CD4-positive, alpha-beta T cell treated with Interleukin-6 for 4 hours (primary cell): ENCODE measurements at regions not wholly inside any gene's neighbourhood (a gene's known extent, or its start where the extent isn't known, plus 50 kb on each side); places are given as distances from the start of the nearest gene placed in this dataset.

Source experiments
- DNase-seq: peaks from one replicate; pipeline ENCODE4 v3.0.0-alpha.2; 2020; ENCODE audit warnings: mixed read lengths

GRCh38 chr3:94904156-94904674 is 841.4 kb downstream of the NSUN3 start:
- DNase-seq: no peak

GRCh38 chr3:94909726-94910125 is 846.9 kb downstream of the NSUN3 start:
- no peak for DNase-seq

GRCh38 chr3:94912656-94913055 is 849.8 kb downstream of the NSUN3 start:
- no peak for DNase-seq

GRCh38 chr3:94927175-94927574 is 864.3 kb downstream of the NSUN3 start:
- no peak for DNase-seq

- no peak for DNase-seq
Measured at GRCh38 chr3:94928921-94929320, 866.1 kb downstream of the NSUN3 start.

GRCh38 chr3:94935738-94936580 is 873.1 kb downstream of the NSUN3 start:
- no peak for DNase-seq

GRCh38 chr3:94937980-94938379 is 875.1 kb downstream of the NSUN3 start:
- DNase-seq: no peak

GRCh38 chr3:94946683-94947082 is 883.8 kb downstream of the NSUN3 start:
- no peak for DNase-seq

- no peak for DNase-seq
Measured at GRCh38 chr3:94961423-94962100, 898.7 kb downstream of the NSUN3 start.

- DNase-seq: no peak
Measured at GRCh38 chr3:94965867-94966475, 903.1 kb downstream of the NSUN3 start.

GRCh38 chr3:94967196-94967595 is 904.3 kb downstream of the NSUN3 start:
- no peak for DNase-seq

- no peak for DNase-seq
Measured at GRCh38 chr3:94968519-94968918, 905.7 kb downstream of the NSUN3 start.

GRCh38 chr3:94972066-94972465 is 909.2 kb downstream of the NSUN3 start:
- DNase-seq: no peak

- no peak for DNase-seq
Measured at GRCh38 chr3:94978084-94978483, 915.2 kb downstream of the NSUN3 start.

GRCh38 chr3:94985778-94986177 is 922.9 kb downstream of the NSUN3 start:
- no peak for DNase-seq

GRCh38 chr3:94990952-94991705 is 928.3 kb downstream of the NSUN3 start:
- no peak for DNase-seq

GRCh38 chr3:94996743-94997142 is 933.9 kb downstream of the NSUN3 start:
- DNase-seq: no peak

- no peak for DNase-seq
Measured at GRCh38 chr3:95002438-95003046, 939.7 kb downstream of the NSUN3 start.

- DNase-seq: no peak
Measured at GRCh38 chr3:95028688-95029087, 965.8 kb downstream of the NSUN3 start.

- no peak for DNase-seq
Measured at GRCh38 chr3:95029644-95030043, 966.8 kb downstream of the NSUN3 start.

GRCh38 chr3:95036526-95037021 is 973.7 kb downstream of the NSUN3 start:
- no peak for DNase-seq

GRCh38 chr3:95037097-95037496 is 974.2 kb downstream of the NSUN3 start:
- DNase-seq: no peak
